RWPE2 (cell line): ENCODE measurements at regions not wholly inside any gene's neighbourhood (a gene's known extent, or its start where the extent isn't known, plus 50 kb on each side); places are given as distances from the start of the nearest gene placed in this dataset.
"Not testable (repeated sequence)": the region's sequence is repeated elsewhere in the genome, so short reads cannot be mapped to it uniquely, and the experiment has no call there.

Source experiments
- ATAC-seq: fragments of 200-7000 bp; cut with Tn5 transposase; 3 replicates; pipeline ENCODE4 v1.9.1; 2021; ENCODE audit warnings: low read depth
- DNase-seq: peaks from one replicate; pipeline ENCODE4 v3.0.0-alpha.2; 2020; ENCODE audit warnings: low spot score
- H3K27ac ChIP-seq: fragments of 450-650 bp; 2 replicates; pipeline ENCODE4 v1.5.1; 2017; ENCODE audit warnings: mild to moderate bottlenecking; ENCODE audit not compliant: poor library complexity, severe bottlenecking
- H3K27me3 ChIP-seq: fragments of 250-450 bp; sonication (Bioruptor Pico); 2 replicates; pipeline ENCODE4 v1.5.1; 2021; ENCODE audit warnings: mild to moderate bottlenecking, moderate library complexity; ENCODE audit not compliant: insufficient read depth, poor library complexity, severe bottlenecking
- H3K36me3 ChIP-seq: fragments of 250-450 bp; sonication (Bioruptor Pico); 2 replicates; pipeline ENCODE4 v1.5.1; 2020; ENCODE audit warnings: low read depth, mild to moderate bottlenecking, moderate library complexity
- H3K4me1 ChIP-seq: fragments of 250-450 bp; sonication (Bioruptor Pico); 2 replicates; pipeline ENCODE4 v1.5.1; 2021; ENCODE audit warnings: mild to moderate bottlenecking, moderate library complexity; ENCODE audit not compliant: insufficient read depth, poor library complexity, severe bottlenecking
- H3K4me3 ChIP-seq: fragments of 250-450 bp; sonication (Bioruptor Pico); 2 replicates; pipeline ENCODE4 v1.5.1; 2021; ENCODE audit warnings: mild to moderate bottlenecking, moderate library complexity; ENCODE audit not compliant: severe bottlenecking
- H3K9me3 ChIP-seq: fragments of 250-450 bp; sonication (Bioruptor Pico); 2 replicates; pipeline ENCODE4 v1.5.1; 2021; ENCODE audit warnings: mild to moderate bottlenecking, moderate library complexity; ENCODE audit not compliant: severe bottlenecking
- CTCF ChIP-seq: fragments of 450-650 bp; IDR thresholded peaks from one replicate; pipeline ENCODE4 v1.5.1; 2017; ENCODE audit warnings: mild to moderate bottlenecking, moderate library complexity; ENCODE audit not compliant: poor library complexity, severe bottlenecking

- ATAC-seq (no peak), DNase-seq (no peak)
- Histone ChIP-seq H3K36me3 (no peaks in the 10 kb centered on the region), H3K9me3 (peaks cover 6% of the 10 kb centered on the region), H3K4me3 (no peak overlapping the region), H3K4me1 (no peaks in the 10 kb centered on the region), H3K27me3 (peaks cover 5% of the 10 kb centered on the region), H3K27ac (no peak overlapping the region)
- TF ChIP-seq CTCF: no peak
Measured at GRCh38 chrX:964831-965416, 247.5 kb downstream of the CRLF2 start.

- ATAC-seq: no peak
- no peak for DNase-seq
- Histone ChIP-seq H3K4me1 (no peaks in the 10 kb centered on the region), H3K9me3 (peaks cover 9% of the 10 kb centered on the region), H3K36me3 (no peaks in the 10 kb centered on the region), H3K4me3 (no peak overlapping the region), H3K27ac (no peak overlapping the region), H3K27me3 (peaks cover 5% of the 10 kb centered on the region)
- TF ChIP-seq CTCF: no peak
Measured at GRCh38 chrX:960821-961220, 251.6 kb downstream of the CRLF2 start.

DNA sequence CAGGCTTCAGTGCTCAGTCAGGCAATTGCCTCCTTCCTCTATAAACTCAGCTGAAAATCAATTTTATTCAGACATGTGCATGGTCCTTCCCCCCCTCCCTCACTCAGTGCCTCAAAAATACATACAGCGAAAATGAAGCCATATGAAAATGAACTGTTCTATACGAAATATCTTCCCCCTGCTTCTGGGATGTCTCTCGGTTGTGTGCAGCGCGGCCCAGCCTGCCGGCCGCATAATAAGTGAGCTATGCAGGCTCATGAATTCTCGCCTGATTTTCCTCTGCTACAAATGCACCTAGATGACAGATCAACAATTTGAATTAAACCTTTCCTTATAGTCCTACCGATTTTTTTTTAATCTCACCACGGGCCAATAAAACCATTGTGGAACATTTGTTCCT is 252.9 kb downstream of the CRLF2 start:
- H3K27me3 ChIP-seq: peaks cover 5% of the 10 kb centered on the region
- no peaks in the 10 kb centered on the region for H3K4me1 ChIP-seq
- ATAC-seq (no peak), DNase-seq (no peak)
- TF ChIP-seq CTCF: no peak
- no peaks in the 10 kb centered on the region for H3K36me3 ChIP-seq
- H3K9me3 ChIP-seq: peaks cover 9% of the 10 kb centered on the region
- H3K27ac ChIP-seq: no peak overlapping the region
- H3K4me3 ChIP-seq: no peak overlapping the region

GRCh38 chrX:955168-955781 is 257.2 kb downstream of the CRLF2 start:
- H3K27me3 ChIP-seq, H3K4me3 ChIP-seq, ATAC-seq, H3K4me1 ChIP-seq, DNase-seq, H3K9me3 ChIP-seq, H3K36me3 ChIP-seq, H3K27ac ChIP-seq: not testable (repeated sequence)

- Histone ChIP-seq H3K27ac (no peak overlapping the region), H3K4me3 (no peak overlapping the region), H3K9me3 (peaks cover 6% of the 10 kb centered on the region), H3K27me3 (no peaks in the 10 kb centered on the region), H3K36me3 (no peaks in the 10 kb centered on the region), H3K4me1 (no peaks in the 10 kb centered on the region)
- ATAC-seq (no peak), DNase-seq (no peak)
- no peak for TF ChIP-seq CTCF
Measured at GRCh38 chrX:953879-954482, 258.5 kb downstream of the CRLF2 start.
